NCI-H446 (cell line): ENCODE measurements at regions not wholly inside any gene's neighbourhood (a gene's known extent, or its start where the extent isn't known, plus 50 kb on each side); places are given as distances from the start of the nearest gene placed in this dataset.

Source experiments
- DNase-seq, 2 experiments: peaks; one replicate each; lab custom pipeline; 2025; lab: John Stamatoyannopoulos, UW

DNA sequence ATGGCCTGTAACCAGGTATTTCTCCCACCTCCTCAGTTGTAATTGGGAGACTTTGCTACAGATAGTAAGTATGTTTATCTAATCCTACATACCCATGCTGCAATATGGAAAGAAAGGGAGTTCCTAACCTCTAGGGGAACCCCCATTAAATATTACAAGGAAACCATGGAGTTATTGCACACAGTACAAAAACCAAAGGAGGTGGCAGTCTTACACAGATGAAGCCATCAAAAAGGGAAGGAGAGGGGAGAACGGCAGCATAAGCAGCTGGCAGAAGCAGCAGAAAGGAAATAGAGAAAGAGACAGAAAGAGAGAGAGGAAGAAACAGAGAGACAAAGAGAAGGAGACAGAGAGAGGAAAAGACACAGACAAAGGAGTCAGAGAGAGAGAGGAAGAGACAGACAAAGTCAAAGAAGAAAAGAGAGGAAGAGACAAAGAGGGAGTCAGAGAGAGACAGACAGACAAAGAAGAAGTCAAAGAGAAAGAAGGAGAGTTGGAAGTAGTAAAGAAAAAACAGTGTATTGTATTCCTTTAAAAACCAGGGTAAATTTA lies 142.9 kb downstream of the FASLG start:
- no peak for DNase-seq

DNA sequence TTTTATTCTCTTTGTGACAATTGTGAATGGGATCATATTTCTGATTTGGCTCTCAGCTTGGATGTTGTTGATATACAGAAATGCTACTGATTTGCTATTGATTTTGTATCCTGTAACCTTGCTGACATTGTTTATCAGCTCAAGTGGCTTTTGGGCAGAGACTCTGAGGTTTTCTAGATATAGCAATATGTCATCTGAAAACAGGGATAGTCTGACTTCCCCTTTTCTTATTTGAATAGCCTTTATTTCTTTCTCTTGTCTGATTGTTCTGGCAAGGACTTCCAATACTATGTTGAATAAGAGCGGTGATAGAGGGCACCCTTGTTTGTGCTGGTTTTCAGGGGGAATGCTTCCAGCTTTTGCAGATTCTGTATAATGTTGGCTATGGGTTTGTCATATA lies 150.8 kb downstream of the FASLG start:
- no peak for DNase-seq

DNA sequence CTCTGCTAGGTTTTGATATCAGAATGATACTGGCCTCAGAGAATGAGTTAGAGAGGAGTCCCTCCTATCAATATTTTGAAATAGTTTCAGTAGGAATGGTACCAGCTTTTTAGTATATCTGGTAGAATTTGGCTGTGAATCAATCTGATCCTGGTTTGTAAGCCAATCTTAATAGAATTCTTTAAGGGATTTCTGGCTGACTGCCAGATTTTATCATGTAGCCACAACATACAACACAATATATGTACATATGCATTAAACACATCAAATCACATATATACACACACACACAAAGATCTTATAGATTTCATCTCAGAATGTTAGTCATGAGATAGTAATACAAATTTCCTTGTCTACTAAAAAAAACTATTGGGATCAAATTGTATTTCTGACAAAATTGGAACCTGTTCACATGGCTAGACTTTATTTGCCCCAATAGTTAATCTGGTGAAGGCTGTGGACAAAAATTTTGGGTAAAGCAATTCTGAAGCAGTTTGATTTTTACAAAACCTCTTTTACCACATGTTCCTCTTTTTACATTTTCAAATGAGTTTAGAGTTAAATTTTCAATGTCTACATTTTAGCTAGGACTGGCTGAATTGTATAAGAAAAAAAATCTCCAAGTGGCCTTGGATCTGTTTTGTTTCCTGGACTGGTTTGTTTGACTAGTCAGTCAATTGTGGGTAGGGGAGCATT lies 151.7 kb downstream of the FASLG start:
- DNase-seq: no peak

GRCh38 chr1:172811694-172812093 lies 152.8 kb downstream of the FASLG start:
- no peak for DNase-seq

DNA sequence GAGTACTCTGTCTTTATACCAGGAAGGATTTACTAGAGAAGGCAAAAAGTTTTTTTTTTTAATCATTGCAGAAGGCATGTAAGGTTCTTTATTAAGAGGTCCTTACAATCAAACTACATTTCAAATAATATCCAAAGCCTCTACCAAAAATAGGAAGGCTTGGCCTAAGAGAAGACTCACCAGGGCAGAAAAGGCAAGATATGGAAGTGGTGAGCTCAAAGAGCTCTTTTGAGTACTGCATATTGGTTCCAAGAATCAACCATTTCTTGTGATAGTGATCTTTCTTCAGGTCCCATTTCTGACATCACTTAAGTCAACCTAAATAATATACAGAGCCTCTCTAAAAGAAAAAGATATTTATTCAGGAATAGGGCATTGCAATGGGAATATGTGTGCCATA lies 153.2 kb downstream of the FASLG start:
- no peak for DNase-seq

GRCh38 chr1:172813330-172813729 lies 154.4 kb downstream of the FASLG start:
- DNase-seq: no peak

GRCh38 chr1:172814428-172814827 lies 155.5 kb downstream of the FASLG start:
- no peak for DNase-seq

DNA sequence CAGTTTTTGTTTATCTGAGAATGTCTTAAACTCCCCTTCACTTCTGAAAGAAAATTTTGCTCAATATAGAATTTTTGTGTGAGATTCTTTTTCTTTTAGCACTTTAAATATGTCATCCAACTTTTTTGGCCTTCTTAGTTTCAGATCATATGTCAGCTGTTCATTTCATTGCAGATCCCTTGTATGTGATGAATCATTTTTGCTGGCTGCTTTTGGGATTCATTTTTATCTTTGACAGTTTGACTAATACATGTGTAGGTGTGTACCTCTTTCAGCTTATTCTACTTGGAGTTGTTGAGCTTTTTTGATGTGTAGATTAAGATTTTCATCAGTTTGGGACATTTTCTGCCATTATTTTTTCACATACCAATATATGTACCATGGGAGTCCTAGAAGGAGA lies 156.8 kb downstream of the FASLG start:
- DNase-seq: no peak

GRCh38 chr1:172818841-172819527 lies 160.1 kb downstream of the FASLG start:
- no peak for DNase-seq

GRCh38 chr1:172820475-172821158 lies 161.7 kb downstream of the FASLG start:
- no peak for DNase-seq

GRCh38 chr1:172821609-172822274 lies 162.8 kb downstream of the FASLG start:
- no peak for DNase-seq

DNA sequence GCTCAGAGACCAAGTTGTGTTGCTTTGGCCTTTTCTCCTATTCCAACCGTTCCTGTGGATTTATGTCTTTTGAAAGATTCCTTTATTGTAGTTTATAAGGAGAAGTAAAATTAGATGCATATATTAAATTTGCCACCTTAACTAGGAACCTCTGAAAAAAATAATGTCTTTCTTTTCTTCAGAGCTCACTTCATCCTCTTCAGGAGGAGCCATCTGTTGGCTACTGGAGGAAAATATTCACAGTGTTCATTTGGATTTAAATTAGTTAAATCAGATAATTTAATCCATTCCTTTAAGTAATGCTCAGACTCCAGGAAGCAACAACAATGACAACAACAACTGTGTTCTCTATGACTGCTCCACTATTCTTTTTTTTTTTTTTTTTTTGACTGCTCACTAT lies 164.0 kb downstream of the FASLG start:
- DNase-seq: no peak

GRCh38 chr1:172823534-172823933 lies 164.6 kb downstream of the FASLG start:
- DNase-seq: no peak

- no peak for DNase-seq
Measured at GRCh38 chr1:172824209-172824608, 165.3 kb downstream of the FASLG start.

GRCh38 chr1:172826096-172826741 lies 167.3 kb downstream of the FASLG start:
- DNase-seq: peak in 1 of 2 experiments; percentile 22

DNA sequence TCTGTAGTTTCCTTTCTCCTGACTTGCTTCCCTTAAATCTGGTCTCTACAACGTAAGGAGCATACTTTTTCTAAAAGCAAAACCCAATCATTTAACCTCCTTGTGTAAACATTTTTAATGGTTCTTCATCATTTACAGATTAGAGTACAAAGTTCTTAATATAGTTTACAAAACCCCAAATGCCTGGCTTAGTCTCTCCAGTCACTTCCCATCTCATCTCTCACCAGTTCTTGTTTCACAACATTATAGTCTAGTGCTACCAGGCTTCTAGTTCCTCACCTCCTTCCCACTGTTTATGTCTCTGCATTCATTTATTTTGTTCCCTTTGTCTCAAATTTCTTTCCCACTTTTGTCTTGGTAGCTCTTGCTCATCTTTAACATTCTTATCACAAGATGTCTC lies 168.4 kb downstream of the FASLG start:
- DNase-seq: no peak

DNA sequence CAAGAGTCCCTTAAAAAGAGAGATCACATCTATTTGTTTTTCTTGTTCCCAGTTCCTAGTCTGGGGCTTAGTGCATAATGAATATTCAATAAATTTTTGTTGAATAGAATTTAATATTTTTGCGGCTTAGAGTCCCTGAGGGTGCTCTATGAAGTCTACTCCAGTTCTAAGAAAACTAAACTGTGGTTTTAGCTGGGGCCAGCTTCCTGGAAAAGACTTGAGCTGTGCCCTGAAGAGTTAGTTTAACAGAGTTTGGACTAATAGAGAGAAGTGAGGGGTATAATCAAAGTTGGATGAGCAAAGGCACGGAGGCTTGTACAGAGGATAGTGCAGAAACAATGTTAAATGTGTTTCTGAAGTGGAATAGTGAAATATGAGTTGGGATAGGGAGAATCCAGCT lies 168.9 kb downstream of the FASLG start:
- no peak for DNase-seq

DNA sequence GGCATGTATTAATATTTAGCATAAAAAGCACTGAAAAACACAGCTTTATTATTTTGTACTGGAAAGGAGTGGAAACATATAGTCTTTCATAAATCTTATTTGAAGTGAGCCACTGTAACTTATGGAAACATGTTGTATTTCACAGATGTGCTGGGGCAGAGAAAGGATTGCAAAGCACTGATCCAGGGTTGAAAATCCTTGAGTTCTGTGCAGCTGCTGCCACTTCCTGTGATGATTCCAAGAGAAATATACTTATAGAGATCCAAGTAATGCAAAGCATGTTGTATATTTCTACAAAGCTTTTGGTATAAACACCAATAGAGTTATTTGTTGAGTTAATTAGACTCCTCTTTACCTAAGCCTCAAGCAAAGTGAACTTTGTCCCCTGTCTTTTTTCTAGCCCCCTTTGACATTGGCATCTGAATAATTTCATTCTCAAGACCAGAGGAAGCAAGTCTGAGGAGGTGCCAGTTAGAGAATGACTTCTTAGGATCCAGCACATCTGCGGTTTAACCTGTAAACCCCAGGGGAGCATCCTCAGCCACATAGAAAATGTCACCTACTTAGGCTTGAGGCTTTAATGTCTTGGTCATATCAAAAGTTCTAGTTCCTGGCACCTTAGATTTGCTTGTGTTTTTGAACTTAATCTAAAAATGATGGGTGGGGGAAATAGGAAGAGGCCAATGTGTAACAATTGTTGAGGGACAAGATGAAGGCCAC lies 173.3 kb downstream of the FASLG start:
- DNase-seq: no peak

- no peak for DNase-seq
Measured at GRCh38 chr1:172833954-172834353, 175.1 kb downstream of the FASLG start.

- no peak for DNase-seq
Measured at GRCh38 chr1:172834609-172835008, 175.7 kb downstream of the FASLG start.

GRCh38 chr1:172835834-172836233 lies 176.9 kb downstream of the FASLG start:
- DNase-seq: no peak
